K562 (cell line): ENCODE measurements at regions not wholly inside any gene's neighbourhood (a gene's known extent, or its start where the extent isn't known, plus 50 kb on each side); places are given as distances from the start of the nearest gene placed in this dataset.

ENCODE experiments used
- ATAC-seq: fragments of 200-7000 bp; cut with Tn5 transposase; 3 replicates; pipeline ENCODE4 v1.9.1; 2020; ENCODE audit warnings: moderate library complexity
- BruUV-seq: library from RNA; stranded (reverse); fragments of 400-500 nt; replicated peaks from 2 replicates; lab custom pipeline; 2021; lab: Mats Ljungman, UMichigan
- CTCF ChIA-PET: fragments of 300-600 bp; formaldehyde crosslinking; extraction: SDS; loops from one replicate; lab custom pipeline; 2021; ENCODE audit warnings: low intra/inter-chr PET ratio; lab: Yijun Ruan, JAX
- POLR2A ChIA-PET: fragments of 300-600, 350-650 bp; sonication (Branson Sonifier 250); formaldehyde crosslinking; extraction: SDS; loops from one replicate; lab custom pipeline; 2021; ENCODE audit warnings: antibody characterized with exemption, inconsistent platforms; lab: Yijun Ruan, JAX
- DNase-seq, 4 experiments: peaks; one replicate each; pipeline versions ENCODE4 v3.0.0 to v3.0.0-alpha.2; 2011 to 2018; ENCODE audit warnings: low spot score in 3 of 4, mixed read lengths in 3 of 4; ENCODE audit errors: extremely low read depth in 1 of 4
- FAIRE-seq: peaks from 2 replicates; lab custom pipeline; 2011; peaks lifted over from hg19 to GRCh38; lab: Jason Lieb, UNC
- H2AFZ ChIP-seq: 2 replicates; pipeline ENCODE4 v1.6.0; 2011; ENCODE audit warnings: low read depth, low read length, control low read depth, inconsistent platforms
- H3K27ac ChIP-seq: fragments of 200-600 bp; 3 replicates; pipeline ENCODE4 v1.8.0; 2011; ENCODE audit warnings: low read depth, mild to moderate bottlenecking, control low read depth, inconsistent platforms, low read length, moderate library complexity, mixed read lengths; ENCODE audit errors: extremely low read depth
- H3K27me3 ChIP-seq, 2 experiments: fragments of 300-600 bp in 1 of 2; 2 replicates in 1 of 2; 3 replicates in 1 of 2; pipeline versions ENCODE4 v1.6.0 to v1.8.0; 2011; ENCODE audit warnings: inconsistent platforms in 2 of 2, low read length in 2 of 2, mild to moderate bottlenecking in 1 of 2, mixed read lengths in 1 of 2, moderate library complexity in 1 of 2; ENCODE audit not compliant: control insufficient read depth in 2 of 2, insufficient read depth in 2 of 2
- H3K36me3 ChIP-seq: fragments of 300-600 bp; 3 replicates; pipeline ENCODE4 v1.8.0; 2011; ENCODE audit warnings: mild to moderate bottlenecking, low read length, inconsistent platforms; ENCODE audit not compliant: control insufficient read depth, insufficient read depth
- H3K4me1 ChIP-seq, 2 experiments: fragments of 200-600 bp in 1 of 2; replicated peaks in 1 of 2; 2 replicates in 1 of 2; 3 replicates in 1 of 2; pipeline versions ENCODE4 v1.5.1 to v1.8.0; 2011; ENCODE audit warnings: inconsistent platforms in 2 of 2, low read length in 2 of 2, mild to moderate bottlenecking in 1 of 2, mixed read lengths in 1 of 2, moderate library complexity in 1 of 2; ENCODE audit not compliant: control insufficient read depth in 2 of 2, insufficient read depth in 2 of 2
- H3K4me2 ChIP-seq: 2 replicates; pipeline ENCODE4 v1.6.1; 2011; ENCODE audit warnings: low read length, control low read depth, inconsistent platforms, mixed read lengths; ENCODE audit not compliant: insufficient read depth
- H3K4me3 ChIP-seq: fragments of 200-600 bp; sonication (generic), shearing (Covaris generic); 2 replicates; pipeline ENCODE4 v1.5.1; 2016; ENCODE audit warnings: control low read depth, inconsistent platforms
- H3K79me2 ChIP-seq: fragments of 200-600 bp; 3 replicates; pipeline ENCODE4 v1.8.0; 2011; ENCODE audit warnings: low read length, inconsistent platforms; ENCODE audit not compliant: control insufficient read depth, insufficient read depth
- H3K9ac ChIP-seq, 2 experiments: 2 replicates each; pipeline versions ENCODE4 v1.6.0 to v1.6.1; 2011; ENCODE audit warnings: low read depth in 2 of 2, low read length in 2 of 2, control low read depth in 1 of 2, inconsistent platforms in 1 of 2, mild to moderate bottlenecking in 1 of 2, mixed read lengths in 1 of 2; ENCODE audit not compliant: insufficient read depth in 1 of 2
- H3K9me1 ChIP-seq: one replicate; pipeline ENCODE4 v1.6.0; 2011; ENCODE audit warnings: inconsistent platforms, mild to moderate bottlenecking, low read length, moderate library complexity; ENCODE audit not compliant: control insufficient read depth, insufficient read depth
- H3K9me3 ChIP-seq: replicated peaks from 2 replicates; pipeline ENCODE4 v1.5.1; 2011; ENCODE audit warnings: low read depth, low read length, inconsistent platforms; ENCODE audit not compliant: control insufficient read depth, insufficient read depth
- H4K20me1 ChIP-seq: replicated peaks from 2 replicates; pipeline ENCODE4 v1.6.1; 2011; ENCODE audit warnings: low read length, inconsistent platforms, mixed read lengths; ENCODE audit not compliant: control insufficient read depth, insufficient read depth
- ESRRA ChIP-seq: fragments of 450-650 bp; IDR thresholded peaks from 2 replicates; pipeline ENCODE4 v1.6.1; 2014; ENCODE audit warnings: low read depth, mild to moderate bottlenecking, moderate library complexity, borderline replicate concordance
- MEF2D ChIP-seq: conservative IDR thresholded peaks from 2 replicates; pipeline ENCODE4 v1.6.1; 2016; ENCODE audit warnings: low read depth, missing genetic modification characterization, missing compliant biosample characterization
- PREB ChIP-seq: sonication (generic); formaldehyde crosslinking; IDR thresholded peaks from 2 replicates; pipeline ENCODE4 v1.8.1; 2023; ENCODE audit warnings: mild to moderate bottlenecking, missing genetic modification reagents
- PRPF4 ChIP-seq: fragments of 200-400 bp; formaldehyde crosslinking; IDR thresholded peaks from one replicate; pipeline ENCODE4 v1.6.1; 2017; ENCODE audit warnings: low read length, low read depth, mild to moderate bottlenecking; ENCODE audit not compliant: insufficient read depth, poor library complexity, severe bottlenecking
- ZBTB40 ChIP-seq, 2 experiments: fragments of 450-650 bp in 1 of 2; sonication (generic) in 1 of 2; formaldehyde crosslinking in 1 of 2; IDR thresholded peaks; 2 replicates each; pipeline versions ENCODE4 v1.7.1 to v1.9.0; 2016 to 2022; ENCODE audit warnings: inconsistent platforms in 1 of 2, mild to moderate bottlenecking in 1 of 2, missing genetic modification reagents in 1 of 2
- WGBS: fragments of 100-300 bp; shearing (Covaris generic); methylation state at CpG from one replicate; pipeline ENCODE4 v1.1.6; 2016; ENCODE audit warnings: low coverage, mixed read lengths; ENCODE audit not compliant: insufficient coverage; ENCODE audit errors: missing lambda C conversion rate; 5-methylcytosine and 5-hydroxymethylcytosine counted together
- in situ Hi-C: fragments of 300-500 bp; cut with MboI; formaldehyde crosslinking; loops from 4 replicates; pipeline ENCODE4 v1.15.0; 2018; ENCODE audit warnings: inconsistent platforms, mixed read lengths
- intact Hi-C: fragments of 100-400 bp; cut with micrococcal nuclease; formaldehyde crosslinking; loops from 2 replicates; pipeline ENCODE4 v1.14.2; 2022
- TF ChIP-seq, protein P1 (sequence below): fragments of 450-650 bp; IDR thresholded peaks from 2 replicates; pipeline ENCODE4 v1.6.1; 2018; ENCODE audit warnings: mild to moderate bottlenecking, low read depth; ENCODE audit not compliant: partially characterized antibody

- 0% methylated on average over 6 of the region's 6 CpGs for WGBS
- POLR2A ChIA-PET: no interaction called here
- in situ Hi-C loops: no loop called here
Measured at GRCh38 chr10:108319434-108320222, 1155.1 kb upstream of the SORCS1 start.

More at GRCh38 chr10:108319434-108320222, 1155.1 kb upstream of the SORCS1 start:
- BruUV-seq: no TSS peak
- DNase-seq (no peak), FAIRE-seq (no peak), ATAC-seq (no peak)
- TF ChIP-seq PRPF4 (no peak), PREB (no peak), MEF2D (tag) (no peak), ESRRA (no peak), ZBTB40 (IDR thresholded peaks at IDR 0.05) (no peak), ZBTB40 (CRISPR knock-in tag; IDR thresholded peaks at IDR 0.05) (no peak)
- TF ChIP-seq, protein P1, sequence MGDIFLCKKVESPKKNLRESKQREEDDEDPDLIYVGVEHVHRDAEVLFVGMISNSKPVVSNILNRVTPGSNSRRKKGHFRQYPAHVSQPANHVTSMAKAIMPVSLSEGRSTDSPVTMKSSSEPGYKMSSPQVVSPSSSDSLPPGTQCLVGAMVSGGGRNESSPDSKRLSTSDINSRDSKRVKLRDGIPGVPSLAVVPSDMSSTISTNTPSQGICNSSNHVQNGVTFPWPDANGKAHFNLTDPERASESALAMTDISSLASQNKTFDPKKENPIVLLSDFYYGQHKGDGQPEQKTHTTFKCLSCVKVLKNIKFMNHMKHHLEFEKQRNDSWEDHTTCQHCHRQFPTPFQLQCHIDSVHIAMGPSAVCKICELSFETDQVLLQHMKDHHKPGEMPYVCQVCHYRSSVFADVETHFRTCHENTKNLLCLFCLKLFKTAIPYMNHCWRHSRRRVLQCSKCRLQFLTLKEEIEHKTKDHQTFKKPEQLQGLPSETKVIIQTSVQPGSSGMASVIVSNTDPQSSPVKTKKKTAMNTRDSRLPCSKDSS: no peak
- Histone ChIP-seq H3K9me3 (no peaks in the 10 kb centered on the region), H3K4me3 (no peak overlapping the region), H2AFZ (no peak overlapping the region), H3K9me1 (no peaks in the 10 kb centered on the region), H4K20me1 (no peaks in the 10 kb centered on the region), H3K79me2 (no peaks in the 10 kb centered on the region), H3K36me3 (no peaks in the 10 kb centered on the region), H3K27ac (no peak overlapping the region), H3K9ac (no peak overlapping the region), H3K27me3 (no peaks in the 10 kb centered on the region), H3K4me2 (no peak overlapping the region), H3K4me1 (no peaks in the 10 kb centered on the region)
- intact Hi-C loops: no loop called here
- CTCF ChIA-PET: no interaction called here
